IMR-90 (cell line): ENCODE measurements at regions not wholly inside any gene's neighbourhood (a gene's known extent, or its start where the extent isn't known, plus 50 kb on each side); places are given as distances from the start of the nearest gene placed in this dataset.

Source experiments
- ATAC-seq: fragments of 200-7000 bp; cut with Tn5 transposase; 2 replicates; pipeline ENCODE4 v1.9.1; 2020; ENCODE audit warnings: low read depth, mild to moderate bottlenecking, moderate library complexity
- BruUV-seq: library from RNA; stranded (reverse); fragments of 400-500 nt; replicated peaks from 2 replicates; lab custom pipeline; 2021; lab: Mats Ljungman, UMichigan
- CTCF ChIA-PET: fragments of 300-600 bp; formaldehyde crosslinking; extraction: SDS; loops from one replicate; lab custom pipeline; 2021; ENCODE audit warnings: antibody characterized with exemption; lab: Yijun Ruan, JAX
- POLR2A ChIA-PET: fragments of 300-600 bp; sonication (Branson Sonifier 250); formaldehyde crosslinking; loops from one replicate; lab custom pipeline; 2022; ENCODE audit warnings: antibody characterized with exemption; ENCODE audit not compliant: unreplicated experiment; lab: Charles Lee
- DNase-seq: peaks from one replicate; pipeline ENCODE4 v3.0.0; 2013
- H2AFZ ChIP-seq: replicated peaks from 2 replicates; pipeline ENCODE3; 2013; ENCODE audit warnings: low read length, mild to moderate bottlenecking; ENCODE audit not compliant: poor library complexity
- H2AK5ac ChIP-seq: 2 replicates; pipeline ENCODE4 v1.6.1; 2013; ENCODE audit warnings: low read depth, low read length, inconsistent platforms
- H2AK9ac ChIP-seq: replicated peaks from 2 replicates; pipeline ENCODE3; 2013; ENCODE audit warnings: mild to moderate bottlenecking, low read depth, low read length, moderate library complexity; ENCODE audit not compliant: poor library complexity
- H2BK120ac ChIP-seq: 2 replicates; pipeline ENCODE4 v1.6.1; 2013; ENCODE audit warnings: low read depth, low read length, inconsistent platforms
- H2BK15ac ChIP-seq: 3 replicates; pipeline ENCODE4 v1.6.1; 2013; ENCODE audit warnings: low read depth, low read length, inconsistent platforms
- H2BK20ac ChIP-seq: 2 replicates; pipeline ENCODE4 v1.6.1; 2013; ENCODE audit warnings: low read depth, mild to moderate bottlenecking, inconsistent platforms, low read length, moderate library complexity
- H2BK5ac ChIP-seq: 2 replicates; pipeline ENCODE4 v1.6.1; 2013; ENCODE audit warnings: mild to moderate bottlenecking, low read depth, low read length, inconsistent platforms; ENCODE audit not compliant: poor library complexity, severe bottlenecking
- H3K14ac ChIP-seq: replicated peaks from 2 replicates; pipeline ENCODE4 v1.6.1; 2013; ENCODE audit warnings: low read depth, low read length, inconsistent platforms
- H3K18ac ChIP-seq: 2 replicates; pipeline ENCODE4 v1.6.1; 2013; ENCODE audit warnings: low read depth, low read length, control low read depth
- H3K23ac ChIP-seq: 2 replicates; pipeline ENCODE4 v1.6.1; 2013; ENCODE audit warnings: low read depth, low read length, inconsistent platforms
- H3K27ac ChIP-seq: 2 replicates; pipeline ENCODE4 v1.5.1; 2013; ENCODE audit warnings: mild to moderate bottlenecking, control low read depth, low read length; ENCODE audit not compliant: insufficient read depth
- H3K27me3 ChIP-seq: 2 replicates; pipeline ENCODE4 v1.6.1; 2013; ENCODE audit warnings: low read length; ENCODE audit not compliant: control insufficient read depth, insufficient read depth
- H3K36me3 ChIP-seq: 2 replicates; pipeline ENCODE4 v1.6.1; 2013; ENCODE audit warnings: low read length, mixed read lengths; ENCODE audit not compliant: control insufficient read depth, insufficient read depth
- H3K4ac ChIP-seq: 2 replicates; pipeline ENCODE4 v1.6.1; 2013; ENCODE audit warnings: low read depth, low read length, inconsistent platforms
- H3K4me1 ChIP-seq: 2 replicates; pipeline ENCODE4 v1.6.1; 2013; ENCODE audit warnings: low read length, mixed read lengths; ENCODE audit not compliant: control insufficient read depth, insufficient read depth
- H3K4me2 ChIP-seq: 2 replicates; pipeline ENCODE4 v1.6.1; 2013; ENCODE audit warnings: low read depth, mild to moderate bottlenecking, control low read depth, low read length, moderate library complexity
- H3K4me3 ChIP-seq: 2 replicates; pipeline ENCODE4 v1.5.1; 2013; ENCODE audit warnings: low read depth, mild to moderate bottlenecking, control low read depth, low read length, moderate library complexity; ENCODE audit not compliant: insufficient read depth
- H3K56ac ChIP-seq: 2 replicates; pipeline ENCODE4 v1.6.1; 2013; ENCODE audit warnings: low read length, inconsistent platforms; ENCODE audit not compliant: insufficient read depth; ENCODE audit errors: extremely low read depth
- H3K79me1 ChIP-seq, 2 experiments: 2 replicates each; pipeline ENCODE4 v1.6.1; 2013; ENCODE audit warnings: low read length in 2 of 2, inconsistent platforms in 1 of 2, low read depth in 1 of 2
- H3K9ac ChIP-seq: 2 replicates; pipeline ENCODE4 v1.6.1; 2013; ENCODE audit warnings: low read depth, low read length, control low read depth
- H3K9me1 ChIP-seq: 2 replicates; pipeline ENCODE4 v1.6.1; 2013; ENCODE audit warnings: low read length, inconsistent platforms; ENCODE audit not compliant: insufficient read depth
- H3K9me3 ChIP-seq: 2 replicates; pipeline ENCODE4 v1.6.1; 2013; ENCODE audit warnings: low read length; ENCODE audit not compliant: control insufficient read depth, insufficient read depth
- H4K20me1 ChIP-seq: 2 replicates; pipeline ENCODE4 v1.6.1; 2013; ENCODE audit warnings: low read length, inconsistent platforms; ENCODE audit not compliant: insufficient read depth
- H4K5ac ChIP-seq: 2 replicates; pipeline ENCODE4 v1.6.1; 2013; ENCODE audit warnings: mild to moderate bottlenecking, low read depth, low read length, control low read depth
- H4K8ac ChIP-seq, 2 experiments: 2 replicates each; pipeline ENCODE4 v1.6.1; 2013; ENCODE audit warnings: low read depth in 2 of 2, low read length in 2 of 2, control low read depth in 1 of 2, inconsistent platforms in 1 of 2
- H4K91ac ChIP-seq: 2 replicates; pipeline ENCODE4 v1.6.1; 2013; ENCODE audit warnings: low read depth, low read length, inconsistent platforms; ENCODE audit not compliant: insufficient read depth
- FOS ChIP-seq: fragments of 150-350 bp; IDR thresholded peaks from 2 replicates; pipeline ENCODE4 v1.6.1; 2016; ENCODE audit warnings: low read depth, low read length
- MAFK ChIP-seq: IDR thresholded peaks from 2 replicates; pipeline ENCODE4 v1.6.1; 2012; ENCODE audit warnings: low read depth, low read length, improper control_type of control experiment
- MAZ ChIP-seq: IDR thresholded peaks from 2 replicates; pipeline ENCODE4 v1.6.1; 2012; ENCODE audit warnings: low read depth, mild to moderate bottlenecking, low read length, improper control_type of control experiment, moderate library complexity, borderline replicate concordance
- MXI1 ChIP-seq: IDR thresholded peaks from 2 replicates; pipeline ENCODE4 v1.6.1; 2012; ENCODE audit warnings: low read depth, mild to moderate bottlenecking, low read length, moderate library complexity, borderline replicate concordance
- RAD21 ChIP-seq: IDR thresholded peaks from 2 replicates; pipeline ENCODE4 v1.6.1; 2012; ENCODE audit warnings: low read length, improper control_type of control experiment
- RFX5 ChIP-seq: IDR thresholded peaks from 2 replicates; pipeline ENCODE4 v1.8.0; 2012; ENCODE audit warnings: low read depth, mild to moderate bottlenecking, low read length, moderate library complexity
- SMC3 ChIP-seq: fragments of 150-350 bp; IDR thresholded peaks from 2 replicates; pipeline ENCODE4 v1.6.1; 2016; ENCODE audit warnings: low read depth, mild to moderate bottlenecking, antibody characterized with exemption, low read length, moderate library complexity
- WGBS, 2 experiments: methylation state at CpG; one replicate each; pipeline versions ENCODE4 v1.1.5 to v1.1.7; 2013; ENCODE audit warnings: missing lambda C conversion rate in 2 of 2; ENCODE audit not compliant: insufficient read length in 1 of 2; ENCODE audit errors: extremely low coverage in 2 of 2; 5-methylcytosine and 5-hydroxymethylcytosine counted together
- dilution Hi-C: fragments of 300-500 bp; cut with HindIII; formaldehyde crosslinking; loops from one replicate; pipeline ENCODE4 v1.14.3; 2018; ENCODE audit warnings: low sequenced_read_pairs; ENCODE audit not compliant: unreplicated experiment
- in situ Hi-C: fragments of 300-500 bp; cut with MboI; formaldehyde crosslinking; loops from 3 replicates; pipeline ENCODE4 v1.14.3; 2019; ENCODE audit warnings: low sequenced_read_pairs, inconsistent platforms, mixed read lengths
- intact Hi-C: fragments of 100-400 bp; cut with micrococcal nuclease; formaldehyde crosslinking; loops from 2 replicates; pipeline ENCODE4 v1.10.0; 2022
- TF ChIP-seq, protein P1 (sequence below): fragments of 150-350 bp; IDR thresholded peaks from 2 replicates; pipeline ENCODE4 v1.6.1; 2016; ENCODE audit warnings: low read depth, mild to moderate bottlenecking, low read length, moderate library complexity, borderline replicate concordance
- TF ChIP-seq, protein P2 (sequence below): conservative IDR thresholded peaks from 2 replicates; pipeline ENCODE4 v1.5.1; 2012; ENCODE audit warnings: mild to moderate bottlenecking, low read depth, low read length, improper control_type of control experiment

GRCh38 chr2:136207665-136208064 lies 89.7 kb upstream of the CXCR4 start:
- no peak overlapping the region for H2AK5ac ChIP-seq
- H2BK15ac ChIP-seq = no peak overlapping the region
- H3K36me3 ChIP-seq = no peaks in the 10 kb centered on the region
- no peaks in the 10 kb centered on the region for H4K20me1 ChIP-seq
- CTCF ChIA-PET = interaction anchor here (0.6 kb wide), 1 partner anchor 294 kb away, joined by 4 read pairs; no protein-coding TSS in a partner anchor
- in situ Hi-C loops = no loop called here
- no peak overlapping the region for H3K9ac ChIP-seq
- no peaks in the 10 kb centered on the region for H3K79me1 ChIP-seq
- dilution Hi-C loops = no loop called here
- no peak overlapping the region for H3K18ac ChIP-seq
- no peak overlapping the region for H4K8ac ChIP-seq
- no peak overlapping the region for H2BK120ac ChIP-seq
- intact Hi-C loops = no loop called here
- no peaks in the 10 kb centered on the region for H3K9me1 ChIP-seq
- H3K4ac ChIP-seq = no peak overlapping the region
- H2BK5ac ChIP-seq = no peak overlapping the region
- no peak overlapping the region for H3K4me3 ChIP-seq
- no peak overlapping the region for H4K91ac ChIP-seq
- ATAC-seq (no peak), DNase-seq (no peak)
- POLR2A ChIA-PET = no interaction called here
- H3K56ac ChIP-seq = no peak overlapping the region
- H3K27me3 ChIP-seq = no peaks in the 10 kb centered on the region
- no peak overlapping the region for H4K5ac ChIP-seq
- no peak overlapping the region for H3K4me2 ChIP-seq
- no CpG with 5 or more reads among the region's 2 CpGs for WGBS, 2 experiments
- H3K14ac ChIP-seq = no peak overlapping the region
- no peak overlapping the region for H2BK20ac ChIP-seq
- BruUV-seq = no TSS peak
- no peak for TF ChIP-seq MAFK
- TF ChIP-seq MXI1 = no peak
- no peak for TF ChIP-seq FOS
- TF ChIP-seq RAD21 = no peak
- TF ChIP-seq, protein P1, sequence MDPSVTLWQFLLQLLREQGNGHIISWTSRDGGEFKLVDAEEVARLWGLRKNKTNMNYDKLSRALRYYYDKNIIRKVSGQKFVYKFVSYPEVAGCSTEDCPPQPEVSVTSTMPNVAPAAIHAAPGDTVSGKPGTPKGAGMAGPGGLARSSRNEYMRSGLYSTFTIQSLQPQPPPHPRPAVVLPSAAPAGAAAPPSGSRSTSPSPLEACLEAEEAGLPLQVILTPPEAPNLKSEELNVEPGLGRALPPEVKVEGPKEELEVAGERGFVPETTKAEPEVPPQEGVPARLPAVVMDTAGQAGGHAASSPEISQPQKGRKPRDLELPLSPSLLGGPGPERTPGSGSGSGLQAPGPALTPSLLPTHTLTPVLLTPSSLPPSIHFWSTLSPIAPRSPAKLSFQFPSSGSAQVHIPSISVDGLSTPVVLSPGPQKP = no peak
- no peak for TF ChIP-seq SMC3
- TF ChIP-seq MAZ = no peak
- no peak for TF ChIP-seq RFX5
- TF ChIP-seq, protein P2, sequence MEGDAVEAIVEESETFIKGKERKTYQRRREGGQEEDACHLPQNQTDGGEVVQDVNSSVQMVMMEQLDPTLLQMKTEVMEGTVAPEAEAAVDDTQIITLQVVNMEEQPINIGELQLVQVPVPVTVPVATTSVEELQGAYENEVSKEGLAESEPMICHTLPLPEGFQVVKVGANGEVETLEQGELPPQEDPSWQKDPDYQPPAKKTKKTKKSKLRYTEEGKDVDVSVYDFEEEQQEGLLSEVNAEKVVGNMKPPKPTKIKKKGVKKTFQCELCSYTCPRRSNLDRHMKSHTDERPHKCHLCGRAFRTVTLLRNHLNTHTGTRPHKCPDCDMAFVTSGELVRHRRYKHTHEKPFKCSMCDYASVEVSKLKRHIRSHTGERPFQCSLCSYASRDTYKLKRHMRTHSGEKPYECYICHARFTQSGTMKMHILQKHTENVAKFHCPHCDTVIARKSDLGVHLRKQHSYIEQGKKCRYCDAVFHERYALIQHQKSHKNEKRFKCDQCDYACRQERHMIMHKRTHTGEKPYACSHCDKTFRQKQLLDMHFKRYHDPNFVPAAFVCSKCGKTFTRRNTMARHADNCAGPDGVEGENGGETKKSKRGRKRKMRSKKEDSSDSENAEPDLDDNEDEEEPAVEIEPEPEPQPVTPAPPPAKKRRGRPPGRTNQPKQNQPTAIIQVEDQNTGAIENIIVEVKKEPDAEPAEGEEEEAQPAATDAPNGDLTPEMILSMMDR = no peak
- no peaks in the 10 kb centered on the region for H3K9me3 ChIP-seq
- H2AK9ac ChIP-seq = no peak overlapping the region
- no peak overlapping the region for H3K23ac ChIP-seq
- no peaks in the 10 kb centered on the region for H3K4me1 ChIP-seq
- no peak overlapping the region for H2AFZ ChIP-seq
- no peak overlapping the region for H3K27ac ChIP-seq
